D721Med (cell line): ENCODE measurements at regions not wholly inside any gene's neighbourhood (a gene's known extent, or its start where the extent isn't known, plus 50 kb on each side); places are given as distances from the start of the nearest gene placed in this dataset.

Experiments used
- DNase-seq: peaks from one replicate; pipeline ENCODE4 v3.0.0; 2011; ENCODE audit warnings: low spot score; ENCODE audit not compliant: insufficient read length
- FAIRE-seq: peaks from 2 replicates; lab custom pipeline; 2011; peaks lifted over from hg19 to GRCh38; lab: Jason Lieb, UNC
- CTCF ChIP-seq: IDR thresholded peaks from 2 replicates; pipeline ENCODE4 v1.5.1; 2012; ENCODE audit warnings: mild to moderate bottlenecking, control low read depth; ENCODE audit not compliant: insufficient read depth; ENCODE audit errors: missing control alignments

GRCh38 chr5:17832949-17833745 lies 198.9 kb downstream of the TAF11L14 start:
- DNase-seq (no peak), FAIRE-seq (no peak)
- no peak for TF ChIP-seq CTCF

DNA sequence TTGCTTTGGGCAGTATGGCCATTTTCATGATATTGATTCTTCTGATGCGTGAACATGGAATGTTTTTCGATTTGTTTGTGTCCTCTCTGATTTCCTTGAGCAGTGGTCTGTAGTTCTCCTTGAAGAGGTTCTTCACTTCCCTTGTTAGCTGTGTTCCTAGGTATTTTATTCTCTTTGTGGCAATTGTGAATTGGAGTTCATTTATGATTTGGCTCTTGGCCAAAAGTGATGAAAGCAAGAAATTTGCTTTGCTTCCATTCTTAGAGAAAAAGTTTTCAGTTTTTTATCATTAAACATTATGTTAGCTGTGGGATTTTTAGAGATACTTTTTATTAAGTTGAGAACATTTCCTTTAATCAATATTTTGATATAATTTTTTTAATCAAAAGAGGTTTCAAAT lies 203.5 kb downstream of the TAF11L14 start:
- no peak for FAIRE-seq
- TF ChIP-seq CTCF = no peak
- no peak for DNase-seq

GRCh38 chr5:17838469-17838868 lies 204.2 kb downstream of the TAF11L14 start:
- FAIRE-seq (no peak), DNase-seq (no peak)
- TF ChIP-seq CTCF = no peak

GRCh38 chr5:17839848-17840247 lies 205.6 kb downstream of the TAF11L14 start:
- no peak for TF ChIP-seq CTCF
- no peak for FAIRE-seq
- no peak for DNase-seq

- no peak for TF ChIP-seq CTCF
These were observed 212.2 kb downstream of the TAF11L14 start for GRCh38 chr5:17846496-17846895.

GRCh38 chr5:17847286-17847685 lies 213.0 kb downstream of the TAF11L14 start:
- no peak for TF ChIP-seq CTCF
- FAIRE-seq (no peak), DNase-seq (no peak)

More at GRCh38 chr5:17846496-17846895, 212.2 kb downstream of the TAF11L14 start:
- no peak for DNase-seq
- FAIRE-seq = no peak

GRCh38 chr5:17852111-17852510 lies 217.9 kb downstream of the TAF11L14 start:
- DNase-seq = no peak
- no peak for FAIRE-seq
- no peak for TF ChIP-seq CTCF
